NT2/D1 (cell line): ENCODE measurements at regions not wholly inside any gene's neighbourhood (a gene's known extent, or its start where the extent isn't known, plus 50 kb on each side); places are given as distances from the start of the nearest gene placed in this dataset.

ENCODE experiments used
- DNase-seq: peaks from one replicate; pipeline ENCODE4 v3.0.0-alpha.2; 2011; ENCODE audit warnings: low read depth, low spot score
- H3K27me3 ChIP-seq: 2 replicates; pipeline ENCODE4 v1.6.0; 2011; ENCODE audit warnings: mild to moderate bottlenecking; ENCODE audit not compliant: insufficient read length, insufficient read depth
- H3K36me3 ChIP-seq: 2 replicates; pipeline ENCODE4 v1.6.1; 2011; ENCODE audit warnings: mild to moderate bottlenecking, low read length, mixed read lengths; ENCODE audit not compliant: insufficient read depth, insufficient read length
- H3K4me1 ChIP-seq: 2 replicates; pipeline ENCODE4 v1.5.1; 2011; ENCODE audit not compliant: insufficient read depth, insufficient read length
- H3K4me3 ChIP-seq: 2 replicates; pipeline ENCODE4 v1.5.1; 2011; ENCODE audit warnings: low read depth; ENCODE audit not compliant: insufficient read length
- H3K9ac ChIP-seq: 2 replicates; pipeline ENCODE4 v1.6.0; 2011; ENCODE audit warnings: low read depth; ENCODE audit not compliant: insufficient read length
- H3K9me3 ChIP-seq: 2 replicates; pipeline ENCODE4 v1.5.1; 2011; ENCODE audit warnings: mild to moderate bottlenecking, low read length; ENCODE audit not compliant: insufficient read depth
- SUZ12 ChIP-seq: IDR thresholded peaks from 2 replicates; pipeline ENCODE4 v1.6.1; 2011; ENCODE audit not compliant: insufficient read length, insufficient read depth; ENCODE audit errors: extremely low read depth
- YY1 ChIP-seq: IDR thresholded peaks from 2 replicates; pipeline ENCODE4 v1.6.1; 2011; ENCODE audit not compliant: insufficient read length, insufficient read depth
- ZNF274 ChIP-seq: IDR thresholded peaks from 2 replicates; pipeline ENCODE4 v1.6.1; 2011; ENCODE audit warnings: mild to moderate bottlenecking, low read depth, low read length

DNA sequence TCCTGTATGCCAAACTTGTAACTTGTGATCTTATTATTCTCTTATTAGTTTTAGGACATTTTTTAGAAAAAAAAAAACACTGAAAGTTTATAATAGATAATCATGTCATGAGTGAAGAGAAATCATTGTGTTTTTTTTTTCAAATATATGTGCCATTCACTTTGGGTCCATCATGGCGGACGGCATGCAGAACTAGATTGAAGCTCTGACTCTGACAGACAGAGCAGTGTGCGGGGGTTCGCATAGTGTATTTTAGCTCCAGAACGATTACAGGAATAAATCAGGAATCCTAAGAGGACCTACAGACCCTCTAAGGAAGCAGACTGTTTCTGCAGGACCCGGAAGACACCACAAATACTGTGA, 484.4 kb upstream of the REG3G start:
- no peak overlapping the region for H3K9ac ChIP-seq

DNA sequence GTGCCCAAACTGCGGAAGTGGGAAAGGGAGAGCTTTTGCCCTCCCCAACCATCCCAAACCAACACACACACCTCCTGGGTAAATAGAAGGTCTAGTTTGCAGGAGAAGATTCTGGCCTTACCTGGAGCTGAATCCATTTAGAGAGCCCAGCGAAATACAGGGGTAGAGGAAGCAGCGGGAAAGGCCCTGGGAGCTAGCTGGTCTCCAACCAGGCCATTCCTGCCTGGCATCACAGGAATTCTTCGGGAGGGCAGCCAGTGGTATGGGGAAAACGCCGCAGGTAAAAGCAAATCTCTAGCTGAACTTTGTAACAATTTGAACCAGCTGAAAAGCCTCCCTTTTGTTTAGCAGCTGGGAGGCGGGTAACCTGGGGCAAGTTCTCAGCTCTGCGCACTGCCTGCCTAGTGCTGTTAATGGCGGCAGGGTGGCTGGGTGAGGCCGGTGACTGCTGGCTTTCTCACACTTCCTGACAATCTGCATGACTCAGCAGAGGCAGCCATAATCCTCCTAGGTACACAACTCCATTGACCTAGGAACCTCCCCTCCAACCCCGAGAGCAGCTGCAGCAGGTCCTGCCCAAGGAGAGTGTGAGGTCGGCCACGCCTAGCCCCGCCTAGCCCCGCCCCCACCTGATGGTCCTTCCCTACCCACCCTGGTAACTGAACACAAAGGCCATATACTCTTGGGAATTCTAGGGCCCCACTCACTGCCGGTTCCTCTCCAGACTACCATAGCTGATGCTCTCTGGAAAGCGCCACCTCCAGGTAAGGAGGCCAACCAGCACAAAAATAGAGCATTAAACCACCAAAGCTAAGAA, 483.8 kb upstream of the REG3G start:
- TF ChIP-seq SUZ12 (no peak), ZNF274 (no peak), YY1 (no peak)
- H3K9me3 ChIP-seq: no peaks in the 10 kb centered on the region
- no peaks in the 10 kb centered on the region for H3K36me3 ChIP-seq
- no peaks in the 10 kb centered on the region for H3K4me1 ChIP-seq
- no peak overlapping the region for H3K9ac ChIP-seq
- H3K4me3 ChIP-seq: no peak overlapping the region
- no peaks in the 10 kb centered on the region for H3K27me3 ChIP-seq
- DNase-seq: no peak

More for the DNA sequence above, 484.4 kb upstream of the REG3G start:
- no peaks in the 10 kb centered on the region for H3K4me1 ChIP-seq
- no peak for DNase-seq
- H3K4me3 ChIP-seq: no peak overlapping the region
- TF ChIP-seq YY1 (no peak), ZNF274 (no peak), SUZ12 (no peak)
- H3K9me3 ChIP-seq: no peaks in the 10 kb centered on the region
- no peaks in the 10 kb centered on the region for H3K36me3 ChIP-seq
- no peaks in the 10 kb centered on the region for H3K27me3 ChIP-seq

- H3K36me3 ChIP-seq: no peaks in the 10 kb centered on the region
- H3K27me3 ChIP-seq: no peaks in the 10 kb centered on the region
- H3K4me3 ChIP-seq: no peak overlapping the region
- TF ChIP-seq ZNF274 (no peak), SUZ12 (no peak), YY1 (no peak)
- no peak overlapping the region for H3K9ac ChIP-seq
- no peak for DNase-seq
- no peaks in the 10 kb centered on the region for H3K4me1 ChIP-seq
- H3K9me3 ChIP-seq: no peaks in the 10 kb centered on the region
Measured at GRCh38 chr2:78546843-78547242, 478.7 kb upstream of the REG3G start.

GRCh38 chr2:78549766-78550165, 475.7 kb upstream of the REG3G start:
- no peak for TF ChIP-seq SUZ12
- no peak for TF ChIP-seq YY1
- TF ChIP-seq ZNF274: no peak
- Histone ChIP-seq H3K36me3 (no peaks in the 10 kb centered on the region), H3K4me3 (no peak overlapping the region), H3K9me3 (no peaks in the 10 kb centered on the region), H3K9ac (no peak overlapping the region), H3K4me1 (no peaks in the 10 kb centered on the region), H3K27me3 (no peaks in the 10 kb centered on the region)
- DNase-seq: no peak

DNA sequence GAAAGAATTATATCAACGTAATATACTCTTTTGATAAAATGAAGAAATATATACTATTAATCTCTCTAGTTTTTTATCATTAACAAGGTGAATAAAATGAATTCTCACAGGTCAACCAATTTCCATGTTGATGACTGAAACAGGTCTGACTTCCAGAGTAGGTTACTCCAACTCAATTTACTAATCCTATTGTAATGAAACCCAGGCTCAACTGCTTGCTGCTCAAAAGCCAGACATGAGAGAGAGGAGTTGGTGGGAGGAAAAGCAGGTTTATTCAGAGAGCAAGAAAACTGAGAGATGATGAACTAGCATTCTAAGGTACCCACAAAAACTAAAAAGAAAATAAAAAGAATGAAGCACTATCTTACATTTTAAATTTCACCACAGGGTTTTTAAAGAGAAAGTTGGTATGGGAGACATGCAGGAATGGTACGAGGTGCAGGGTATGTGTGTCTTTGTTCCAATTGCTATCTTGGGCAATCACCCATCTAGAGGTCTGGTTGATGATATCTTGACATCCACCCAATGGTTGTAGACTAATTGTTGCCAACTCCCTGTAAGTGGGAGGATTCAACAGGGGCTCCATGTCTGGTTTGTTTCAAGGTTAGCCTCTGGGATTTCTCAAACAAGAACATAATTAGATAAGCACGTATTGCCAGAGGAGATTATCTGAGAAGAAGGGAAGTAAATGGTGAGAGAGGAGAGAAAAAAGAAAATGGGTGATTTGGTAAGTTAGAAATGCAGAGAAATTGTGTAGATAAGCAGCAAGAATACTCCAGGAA, 471.4 kb upstream of the REG3G start:
- TF ChIP-seq YY1: no peak
- no peak for TF ChIP-seq SUZ12
- no peak for TF ChIP-seq ZNF274
- Histone ChIP-seq H3K9ac (no peak overlapping the region), H3K4me1 (no peaks in the 10 kb centered on the region), H3K4me3 (no peak overlapping the region), H3K36me3 (no peaks in the 10 kb centered on the region), H3K9me3 (no peaks in the 10 kb centered on the region), H3K27me3 (no peaks in the 10 kb centered on the region)
- DNase-seq: no peak

GRCh38 chr2:78561876-78562275, 463.6 kb upstream of the REG3G start:
- H3K36me3 ChIP-seq: no peaks in the 10 kb centered on the region
- DNase-seq: no peak
- H3K4me3 ChIP-seq: no peak overlapping the region
- H3K4me1 ChIP-seq: no peaks in the 10 kb centered on the region
- H3K27me3 ChIP-seq: no peaks in the 10 kb centered on the region
- H3K9me3 ChIP-seq: no peaks in the 10 kb centered on the region
- TF ChIP-seq YY1 (no peak), SUZ12 (no peak), ZNF274 (no peak)
- H3K9ac ChIP-seq: no peak overlapping the region

DNA sequence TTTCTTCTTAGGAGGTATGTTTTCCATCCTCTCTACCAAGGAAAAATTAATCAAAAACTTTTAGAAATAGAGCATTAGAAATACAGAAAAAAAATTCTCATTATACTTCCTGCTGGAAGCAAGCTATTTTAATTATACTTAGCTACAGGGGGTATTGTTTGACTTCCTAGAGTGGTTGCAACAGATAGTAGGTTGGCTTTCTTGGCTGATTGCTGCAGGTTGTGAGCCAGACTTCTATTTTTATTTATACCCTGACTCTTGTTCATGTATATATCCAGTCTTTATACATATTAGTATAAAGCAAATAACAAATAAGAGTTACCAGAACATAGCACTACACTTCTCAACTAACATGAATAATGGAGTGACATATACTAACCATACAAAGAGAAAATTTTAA, 460.8 kb upstream of the REG3G start:
- no peaks in the 10 kb centered on the region for H3K4me1 ChIP-seq
- no peak overlapping the region for H3K9ac ChIP-seq
- no peak overlapping the region for H3K4me3 ChIP-seq
- H3K9me3 ChIP-seq: no peaks in the 10 kb centered on the region
- H3K27me3 ChIP-seq: no peaks in the 10 kb centered on the region
- H3K36me3 ChIP-seq: no peaks in the 10 kb centered on the region
- no peak for DNase-seq
- no peak for TF ChIP-seq ZNF274
